ENCODE measurements at regions not wholly inside any gene's neighbourhood (a gene's known extent, or its start where the extent isn't known, plus 50 kb on each side); places are given as distances from the start of the nearest gene placed in this dataset.
A peak's percentile ranks its signal among the peaks of the same experiment; 100 is the strongest.

DNA sequence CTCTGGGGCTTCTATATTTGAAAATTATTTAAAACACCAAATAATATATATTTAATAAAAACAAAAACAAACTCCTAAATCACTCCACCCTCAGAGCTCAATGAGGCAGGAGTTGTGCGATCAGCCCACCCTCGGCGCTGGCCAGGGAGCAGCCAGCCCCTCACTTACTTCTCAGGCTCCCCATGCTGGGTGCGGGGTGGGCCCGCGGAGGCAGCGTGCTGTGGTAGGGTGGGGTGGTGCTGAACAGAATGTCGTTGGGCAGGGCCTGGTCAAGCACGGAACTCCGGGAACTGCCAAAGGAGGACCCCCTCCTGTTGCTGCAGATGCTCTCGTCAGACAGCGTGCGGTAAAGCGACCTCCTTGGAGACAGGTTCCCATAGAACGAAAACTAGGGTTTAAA is 204.5 kb downstream of the SIPA1L2 start:
- Histone ChIP-seq H3K4ac (ENCODE audit: low read depth, low read length) (peak overlapping the region; percentile 4; the same call in 1 of the 2 replicates), H3K4me3 (ENCODE audit: insufficient read depth, low read depth, low read length) (no peak overlapping the region), H2BK120ac (ENCODE audit: low read depth, low read length) (no peak overlapping the region), H3K14ac (replicated peaks; ENCODE audit: low read depth, low read length) (no peak overlapping the region), H2AK5ac (ENCODE audit: low read depth, low read length) (no peak overlapping the region; the same call in 1 of the 2 replicates), H3K18ac (ENCODE audit: low read depth, low read length) (no peak overlapping the region), H2BK5ac (ENCODE audit: low read depth, low read length, poor library complexity, severe bottlenecking) (no peak overlapping the region), H2AK9ac (replicated peaks; ENCODE audit: low read depth, low read length, poor library complexity) (no peak overlapping the region), H2AFZ (replicated peaks; ENCODE audit: low read length, poor library complexity) (no peak overlapping the region), H3K79me1 (ENCODE audit: low read depth in 1 of 2, low read length in 2 of 2) (no peaks in the 10 kb centered on the region), H4K8ac (ENCODE audit: low read depth in 2 of 2, low read length in 2 of 2) (no peak overlapping the region), H4K20me1 (ENCODE audit: insufficient read depth, low read length) (no peaks in the 10 kb centered on the region), H3K23ac (ENCODE audit: low read depth, low read length) (no peak overlapping the region), H3K27ac (ENCODE audit: insufficient read depth, low read length) (no peak overlapping the region), H3K4me2 (ENCODE audit: low read depth, low read length) (no peak overlapping the region), H4K91ac (ENCODE audit: insufficient read depth, low read depth, low read length) (no peak overlapping the region), H2BK20ac (ENCODE audit: low read depth, low read length) (no peak overlapping the region), H3K9ac (ENCODE audit: low read depth, low read length) (no peak overlapping the region), H3K4me1 (ENCODE audit: control insufficient read depth, insufficient read depth, low read length) (peaks cover 16% of the 10 kb centered on the region), H3K9me3 (ENCODE audit: control insufficient read depth, insufficient read depth, low read length) (no peaks in the 10 kb centered on the region), H4K5ac (ENCODE audit: low read depth, low read length) (no peak overlapping the region), H3K27me3 (ENCODE audit: control insufficient read depth, insufficient read depth, low read length) (no peaks in the 10 kb centered on the region), H3K36me3 (ENCODE audit: control insufficient read depth, insufficient read depth, low read length) (peaks cover 18% of the 10 kb centered on the region), H2BK15ac (ENCODE audit: low read depth, low read length) (0 out of 3 replicates have a peak overlapping the region, but pooled peaks have one; percentile 31), H3K9me1 (ENCODE audit: insufficient read depth, low read length) (peaks cover 8% of the 10 kb centered on the region; the same call in 1 of the 2 replicates), H3K56ac (ENCODE audit: extremely low read depth, insufficient read depth, low read length) (no peak overlapping the region)
- ChIA-PET POLR2A (ENCODE audit: unreplicated experiment) (no interaction called here), CTCF (no interaction called here)
- no peak for TF ChIP-seq CTCF (conservative IDR thresholded peaks at IDR 0.05; ENCODE audit: low read depth, low read length)
- TF ChIP-seq MAZ (IDR thresholded peaks at IDR 0.05; ENCODE audit: borderline replicate concordance, low read depth, low read length), result no peak
- TF ChIP-seq RCOR1 (IDR thresholded peaks at IDR 0.05; ENCODE audit: insufficient replicate concordance, low read length), result no peak
- TF ChIP-seq MXI1 (IDR thresholded peaks at IDR 0.05; ENCODE audit: borderline replicate concordance, low read depth, low read length), result no peak
- in situ Hi-C loops (cut with MboI; ENCODE audit: low sequenced_read_pairs) (no loop called here), dilution Hi-C loops (cut with HindIII; ENCODE audit: low sequenced_read_pairs, unreplicated experiment) (no loop called here), intact Hi-C loops (cut with micrococcal nuclease) (loop anchor here (5.0 kb wide), 2 partner anchors 202 to 558 kb away; no protein-coding TSS in a partner anchor)
- BruUV-seq (replicated peaks), result no TSS peak
- no CpG with 5 or more reads among the region's 15 CpGs for WGBS, 2 experiments (ENCODE audit: extremely low coverage in 2 of 2, insufficient read length in 1 of 2)
- no peak for DNase-seq
- ATAC-seq (ENCODE audit: low read depth), result no peak

Data from IMR-90 (cell line).